Naive B cell (primary cell): ENCODE measurements at regions not wholly inside any gene's neighbourhood (a gene's known extent, or its start where the extent isn't known, plus 50 kb on each side); places are given as distances from the start of the nearest gene placed in this dataset.

Experiments
- ATAC-seq, 2 donors: fragments of 150-1000 bp; cut with Tn5 transposase; 2 replicates each; pipeline ENCODE4 v1.10.0; 2021; ENCODE audit warnings: low read depth in 2 of 2, mild to moderate bottlenecking in 2 of 2, moderate library complexity in 2 of 2
- DNase-seq: peaks from one replicate; pipeline ENCODE4 v3.0.0; 2022
- H3K27ac Mint-ChIP-seq, 6 donors: one replicate each; pipeline ENCODE4 v1.8.0; 2020 to 2022; ENCODE audit warnings: mild to moderate bottlenecking in 6 of 6, mixed read lengths in 6 of 6, moderate library complexity in 5 of 6, inconsistent platforms in 2 of 6
- H3K27me3 Mint-ChIP-seq, 3 donors: one replicate each; pipeline ENCODE4 v1.8.0; 2021 to 2022; ENCODE audit warnings: mixed read lengths in 3 of 3, mild to moderate bottlenecking in 1 of 3
- H3K36me3 Mint-ChIP-seq, 2 donors: one replicate each; pipeline ENCODE4 v1.8.0; 2020 to 2022; ENCODE audit warnings: mixed read lengths in 2 of 2, inconsistent platforms in 1 of 2, mild to moderate bottlenecking in 1 of 2
- H3K4me1 Mint-ChIP-seq, 3 donors: one replicate each; pipeline ENCODE4 v1.8.0; 2020 to 2022; ENCODE audit warnings: mixed read lengths in 3 of 3, inconsistent platforms in 1 of 3, mild to moderate bottlenecking in 1 of 3, moderate library complexity in 1 of 3
- H3K4me3 Mint-ChIP-seq, 8 donors: one replicate each; pipeline ENCODE4 v1.8.0; 2020 to 2022; ENCODE audit warnings: mild to moderate bottlenecking in 8 of 8, mixed read lengths in 8 of 8, moderate library complexity in 8 of 8, inconsistent platforms in 2 of 8
- H3K9me3 Mint-ChIP-seq, 7 donors: one replicate each; pipeline ENCODE4 v1.8.0; 2020 to 2022; ENCODE audit warnings: mixed read lengths in 7 of 7, mild to moderate bottlenecking in 5 of 7, inconsistent platforms in 2 of 7, moderate library complexity in 1 of 7

GRCh38 chr3:194080436-194080835, 55.5 kb upstream of the HES1 start:
- peaks cover 10 to 20% (median 10%) of the 10 kb centered on the region in 3 donors for H3K4me1 Mint-ChIP-seq
- DNase-seq (no peak), ATAC-seq (no peak)
- H3K9me3 Mint-ChIP-seq = no peaks in the 10 kb centered on the region
- H3K4me3 Mint-ChIP-seq = no peak overlapping the region
- H3K36me3 Mint-ChIP-seq = no peaks in the 10 kb centered on the region
- peak overlapping the region in 1 of 6 donors; percentile 33 for H3K27ac Mint-ChIP-seq
- peaks cover 0 to 33% (median 0%) of the 10 kb centered on the region in 3 donors for H3K27me3 Mint-ChIP-seq

- ATAC-seq (no peak), DNase-seq (no peak)
- H3K9me3 Mint-ChIP-seq = no peaks in the 10 kb centered on the region
- H3K36me3 Mint-ChIP-seq = no peaks in the 10 kb centered on the region
- peaks cover 0 to 35% (median 0%) of the 10 kb centered on the region in 3 donors for H3K27me3 Mint-ChIP-seq
- H3K4me3 Mint-ChIP-seq = no peak overlapping the region
- peaks cover 10 to 17% (median 10%) of the 10 kb centered on the region in 3 donors for H3K4me1 Mint-ChIP-seq
- peak overlapping the region in 1 of 6 donors; percentile 33 for H3K27ac Mint-ChIP-seq
These were observed 54.8 kb upstream of the HES1 start for GRCh38 chr3:194080913-194081800.

GRCh38 chr3:194081826-194082225, 54.1 kb upstream of the HES1 start:
- no peak for DNase-seq
- Mint-ChIP-seq H3K36me3 (no peaks in the 10 kb centered on the region), H3K9me3 (no peaks in the 10 kb centered on the region), H3K4me1 (peaks cover 10 to 16% (median 12%) of the 10 kb centered on the region in 3 donors), H3K27me3 (peaks cover 0 to 42% (median 0%) of the 10 kb centered on the region in 3 donors), H3K27ac (no peak overlapping the region), H3K4me3 (no peak overlapping the region)
- ATAC-seq = no peak

- Mint-ChIP-seq H3K27ac (no peak overlapping the region), H3K4me3 (no peak overlapping the region), H3K4me1 (peaks cover 14 to 18% (median 16%) of the 10 kb centered on the region in 3 donors), H3K9me3 (no peaks in the 10 kb centered on the region), H3K27me3 (peaks cover 0 to 42% (median 0%) of the 10 kb centered on the region in 3 donors), H3K36me3 (no peaks in the 10 kb centered on the region)
- no peak for DNase-seq
- ATAC-seq = no peak
These were observed 53.0 kb upstream of the HES1 start for GRCh38 chr3:194082743-194083636.

GRCh38 chr3:194083637-194084224, 52.2 kb upstream of the HES1 start:
- H3K36me3 Mint-ChIP-seq = no peaks in the 10 kb centered on the region
- DNase-seq (no peak), ATAC-seq (no peak)
- H3K4me1 Mint-ChIP-seq = peaks cover 16 to 26% (median 21%) of the 10 kb centered on the region in 3 donors
- no peaks in the 10 kb centered on the region for H3K9me3 Mint-ChIP-seq
- peak overlapping the region in 2 of 6 donors; percentile 54 to 70 for H3K27ac Mint-ChIP-seq
- peaks cover 0 to 41% (median 0%) of the 10 kb centered on the region in 3 donors for H3K27me3 Mint-ChIP-seq
- no peak overlapping the region for H3K4me3 Mint-ChIP-seq

- no peaks in the 10 kb centered on the region for H3K36me3 Mint-ChIP-seq
- H3K27me3 Mint-ChIP-seq = peaks cover 0 to 39% (median 0%) of the 10 kb centered on the region in 3 donors
- no peak for DNase-seq
- H3K9me3 Mint-ChIP-seq = no peaks in the 10 kb centered on the region
- no peak overlapping the region for H3K4me3 Mint-ChIP-seq
- H3K27ac Mint-ChIP-seq = peak overlapping the region in 2 of 6 donors; percentile 30 to 74
- peak; percentile 79 to 80 for ATAC-seq
- H3K4me1 Mint-ChIP-seq = peaks cover 19 to 30% (median 25%) of the 10 kb centered on the region in 3 donors
These were observed 51.7 kb upstream of the HES1 start for GRCh38 chr3:194084284-194084683.
